ENCODE measurements at regions not wholly inside any gene's neighbourhood (a gene's known extent, or its start where the extent isn't known, plus 50 kb on each side); places are given as distances from the start of the nearest gene placed in this dataset.

DNA sequence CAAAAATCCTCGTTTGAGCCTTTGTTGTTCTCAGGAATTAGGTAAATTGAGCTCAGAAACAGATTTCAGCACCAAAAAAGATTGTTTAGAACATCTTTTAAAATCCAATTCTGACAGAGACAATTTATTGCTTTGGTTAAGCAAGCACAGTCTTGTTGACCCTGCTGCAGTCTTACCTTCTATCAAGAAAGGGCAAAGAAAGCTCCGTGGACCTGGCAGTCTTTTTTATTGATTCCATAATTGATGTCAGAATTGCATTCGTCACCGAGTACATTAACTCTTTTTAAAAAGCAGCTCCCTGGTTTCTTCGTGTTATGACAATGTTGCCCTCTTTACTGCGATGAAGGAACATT lies 334.8 kb downstream of the FGFR2 start:
- no peaks in the 10 kb centered on the region for H3K27me3 Mint-ChIP-seq (ENCODE audit: low read depth)
- no peak overlapping the region for H3K4me3 Mint-ChIP-seq
- no peaks in the 10 kb centered on the region for H3K36me3 Mint-ChIP-seq (ENCODE audit: low read depth)
- H3K9me3 Mint-ChIP-seq = no peaks in the 10 kb centered on the region
- H3K27ac Mint-ChIP-seq (ENCODE audit: unreplicated experiment) = no peak overlapping the region
- peaks cover 6% of the 10 kb centered on the region for H3K4me1 Mint-ChIP-seq
- TF ChIP-seq CTCF (conservative IDR thresholded peaks at IDR 0.05) = no peak
- no peak for DNase-seq (ENCODE audit: low read depth, low spot score)

DNA sequence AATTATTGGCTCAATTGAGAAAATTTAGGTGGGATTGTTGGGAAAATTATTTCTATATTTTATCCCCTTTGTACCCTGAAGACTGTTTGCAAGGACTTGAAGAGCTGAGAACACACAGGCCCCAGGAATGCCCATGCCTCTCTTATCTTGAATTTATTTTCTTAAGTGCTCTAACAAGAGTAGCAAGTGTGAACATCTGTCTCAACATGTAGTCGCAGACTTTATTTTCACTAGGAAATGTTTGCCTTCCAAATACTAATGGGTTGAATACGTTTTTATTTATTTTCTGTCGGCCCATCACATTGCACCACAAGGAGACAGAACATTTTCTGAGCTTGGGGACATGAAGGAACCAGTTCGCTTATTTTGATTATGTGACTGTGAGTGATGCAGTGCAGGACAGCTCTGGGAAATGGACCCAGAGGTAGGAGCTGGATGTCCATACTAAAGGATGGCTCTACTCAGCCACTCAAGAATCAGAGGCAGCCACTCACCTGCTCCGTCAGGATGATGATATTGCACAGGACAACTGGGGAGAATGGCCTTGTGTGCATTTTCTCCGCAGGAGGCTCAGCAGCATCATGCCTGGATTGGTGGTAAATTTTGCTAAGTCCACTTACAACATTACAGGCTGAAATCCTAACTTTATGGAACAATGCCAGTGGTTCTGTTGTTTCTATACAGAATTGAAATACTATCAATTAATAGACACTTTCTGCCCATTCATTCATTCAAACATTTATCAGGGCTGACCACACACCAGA lies 332.7 kb downstream of the FGFR2 start:
- Mint-ChIP-seq H3K27me3 (ENCODE audit: low read depth) (no peaks in the 10 kb centered on the region), H3K4me3 (no peak overlapping the region), H3K36me3 (ENCODE audit: low read depth) (no peaks in the 10 kb centered on the region), H3K4me1 (peaks cover 6% of the 10 kb centered on the region), H3K9me3 (no peaks in the 10 kb centered on the region), H3K27ac (ENCODE audit: unreplicated experiment) (no peak overlapping the region)
- TF ChIP-seq CTCF (conservative IDR thresholded peaks at IDR 0.05) = no peak
- DNase-seq (ENCODE audit: low read depth, low spot score) = no peak

- Mint-ChIP-seq H3K4me3 (no peak overlapping the region), H3K36me3 (ENCODE audit: low read depth) (no peaks in the 10 kb centered on the region), H3K27me3 (ENCODE audit: low read depth) (peaks cover 3% of the 10 kb centered on the region), H3K27ac (ENCODE audit: unreplicated experiment) (no peak overlapping the region), H3K4me1 (peaks cover 6% of the 10 kb centered on the region), H3K9me3 (no peaks in the 10 kb centered on the region)
- DNase-seq (ENCODE audit: low read depth, low spot score) = no peak
- no peak for TF ChIP-seq CTCF (conservative IDR thresholded peaks at IDR 0.05)
Observed at GRCh38 chr10:121266370-121266769, 331.9 kb downstream of the FGFR2 start.

- no peak for TF ChIP-seq CTCF (conservative IDR thresholded peaks at IDR 0.05)
- no peak for DNase-seq (ENCODE audit: low read depth, low spot score)
- Mint-ChIP-seq H3K27me3 (ENCODE audit: low read depth) (peaks cover 4% of the 10 kb centered on the region), H3K27ac (ENCODE audit: unreplicated experiment) (peak overlapping the region; percentile 15), H3K36me3 (ENCODE audit: low read depth) (no peaks in the 10 kb centered on the region), H3K4me3 (no peak overlapping the region), H3K4me1 (peaks cover 6% of the 10 kb centered on the region), H3K9me3 (no peaks in the 10 kb centered on the region)
Observed at GRCh38 chr10:121267236-121268003, 330.8 kb downstream of the FGFR2 start.

DNA sequence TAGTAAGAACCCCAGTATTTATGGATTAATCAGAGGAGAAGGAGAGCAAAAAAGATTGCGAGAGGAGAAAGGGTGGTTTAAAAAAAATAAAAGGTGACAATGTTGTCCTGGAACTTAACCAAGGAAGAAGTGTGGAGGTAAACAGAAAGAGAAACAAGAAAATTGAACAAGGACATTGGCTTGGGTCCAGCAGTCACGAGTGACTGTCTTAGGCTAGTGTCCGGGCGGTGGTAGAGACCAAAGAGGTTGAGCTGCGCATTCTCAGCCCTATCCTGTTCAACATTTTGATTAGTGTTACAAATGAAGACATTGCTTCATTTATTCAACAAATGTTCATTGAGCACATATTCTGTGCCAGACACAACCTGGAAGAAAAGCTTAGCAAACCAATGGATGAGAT lies 329.9 kb downstream of the FGFR2 start:
- no peak for DNase-seq (ENCODE audit: low read depth, low spot score)
- H3K9me3 Mint-ChIP-seq = no peaks in the 10 kb centered on the region
- TF ChIP-seq CTCF (conservative IDR thresholded peaks at IDR 0.05) = no peak
- H3K36me3 Mint-ChIP-seq (ENCODE audit: low read depth) = no peaks in the 10 kb centered on the region
- no peak overlapping the region for H3K4me3 Mint-ChIP-seq
- H3K4me1 Mint-ChIP-seq = peaks cover 6% of the 10 kb centered on the region
- peaks cover 4% of the 10 kb centered on the region for H3K27me3 Mint-ChIP-seq (ENCODE audit: low read depth)
- no peak overlapping the region for H3K27ac Mint-ChIP-seq (ENCODE audit: unreplicated experiment)
